HG03354 (cell line): ENCODE measurements at regions not wholly inside any gene's neighbourhood (a gene's known extent, or its start where the extent isn't known, plus 50 kb on each side); places are given as distances from the start of the nearest gene placed in this dataset.
"Not testable (repeated sequence)": the region's sequence is repeated elsewhere in the genome, so short reads cannot be mapped to it uniquely, and the experiment has no call there.

Experiments
- ATAC-seq: cut with Tn5 transposase; IDR thresholded peaks from one replicate; pipeline ENCODE4 v1.9.1; 2021; ENCODE audit warnings: mild to moderate bottlenecking; ENCODE audit not compliant: unreplicated experiment, poor library complexity, severe bottlenecking

GRCh38 chrX:6990552-6991193 lies 156.8 kb upstream of the STS start:
- no peak for ATAC-seq

- ATAC-seq: no peak
These were observed 157.7 kb upstream of the STS start for GRCh38 chrX:6989858-6990257.

- not testable (repeated sequence) for ATAC-seq
These were observed 158.8 kb upstream of the STS start for GRCh38 chrX:6988694-6989093.

- ATAC-seq: no peak
These were observed 160.6 kb upstream of the STS start for GRCh38 chrX:6986915-6987314.

GRCh38 chrX:6985537-6985936 lies 162.0 kb upstream of the STS start:
- ATAC-seq: no peak

GRCh38 chrX:6983207-6983955 lies 164.1 kb upstream of the STS start:
- ATAC-seq: no peak

GRCh38 chrX:6981718-6982406 lies 165.7 kb upstream of the STS start:
- no peak for ATAC-seq

GRCh38 chrX:6980981-6981380 lies 166.5 kb upstream of the STS start:
- ATAC-seq: no peak

GRCh38 chrX:6968231-6968630 lies 179.3 kb upstream of the STS start:
- ATAC-seq: no peak

GRCh38 chrX:6965729-6966128 lies 181.8 kb upstream of the STS start:
- no peak for ATAC-seq

- ATAC-seq: no peak
These were observed 185.5 kb upstream of the STS start for GRCh38 chrX:6962006-6962355.

GRCh38 chrX:6961286-6962005 lies 186.1 kb upstream of the STS start:
- ATAC-seq: no peak

GRCh38 chrX:6959006-6959405 lies 188.5 kb upstream of the STS start:
- ATAC-seq: no peak

GRCh38 chrX:6954836-6955235 lies 192.7 kb upstream of the STS start:
- ATAC-seq: no peak

- ATAC-seq: no peak
These were observed 201.3 kb upstream of the STS start for GRCh38 chrX:6946168-6946567.

GRCh38 chrX:6941041-6941440 lies 206.5 kb upstream of the STS start:
- ATAC-seq: no peak

GRCh38 chrX:6932942-6933341 lies 214.6 kb upstream of the STS start:
- not testable (repeated sequence) for ATAC-seq

GRCh38 chrX:6930307-6930849 lies 217.1 kb upstream of the STS start:
- ATAC-seq: no peak

GRCh38 chrX:6924443-6925077 lies 223.0 kb upstream of the STS start:
- no peak for ATAC-seq

- ATAC-seq: no peak
These were observed 229.8 kb upstream of the STS start for GRCh38 chrX:6917666-6918065.
